MM.1S (cell line): ENCODE measurements at regions not wholly inside any gene's neighbourhood (a gene's known extent, or its start where the extent isn't known, plus 50 kb on each side); places are given as distances from the start of the nearest gene placed in this dataset.

ENCODE experiments used
- DNase-seq: peaks from one replicate; pipeline ENCODE4 v3.0.0-alpha.2; 2015
- H2AFZ ChIP-seq: fragments of 300-600 bp; sonication (generic); 2 replicates; pipeline ENCODE4 v1.6.0; 2016; ENCODE audit warnings: antibody characterized with exemption, low read length
- H3F3A ChIP-seq: fragments of 300-600 bp; sonication (generic); 2 replicates; pipeline ENCODE4 v1.6.1; 2016; ENCODE audit warnings: mild to moderate bottlenecking, antibody characterized with exemption, low read length, moderate library complexity, mixed read lengths; ENCODE audit not compliant: insufficient read depth
- H3K27ac ChIP-seq: fragments of 300-600 bp; sonication (generic); 2 replicates; pipeline ENCODE4 v1.5.1; 2016; ENCODE audit warnings: mild to moderate bottlenecking, low read length
- H3K27me3 ChIP-seq: fragments of 300-600 bp; sonication (generic); replicated peaks from 2 replicates; pipeline ENCODE4 v1.6.0; 2016; ENCODE audit warnings: low read length; ENCODE audit not compliant: insufficient read depth
- H3K36me3 ChIP-seq: fragments of 300-600 bp; sonication (generic); replicated peaks from 2 replicates; pipeline ENCODE4 v1.6.1; 2016; ENCODE audit warnings: mild to moderate bottlenecking, low read length, mixed read lengths; ENCODE audit not compliant: insufficient read depth
- H3K4me1 ChIP-seq: fragments of 300-600 bp; sonication (generic); 2 replicates; pipeline ENCODE4 v1.6.1; 2016; ENCODE audit warnings: low read length, mixed read lengths
- H3K4me2 ChIP-seq: fragments of 300-600 bp; sonication (generic); 2 replicates; pipeline ENCODE4 v1.6.0; 2016; ENCODE audit warnings: low read depth, low read length
- H3K4me3 ChIP-seq: fragments of 300-600 bp; sonication (generic); 2 replicates; pipeline ENCODE4 v1.5.1; 2016; ENCODE audit warnings: low read length, mixed read lengths
- H3K79me2 ChIP-seq: fragments of 300-600 bp; sonication (generic); 2 replicates; pipeline ENCODE4 v1.6.1; 2016; ENCODE audit warnings: mixed run types, low read length, mixed read lengths
- H3K9ac ChIP-seq: fragments of 300-600 bp; sonication (generic); 2 replicates; pipeline ENCODE4 v1.6.1; 2016; ENCODE audit warnings: low read length, mixed read lengths
- H3K9me2 ChIP-seq: fragments of 300-600 bp; sonication (generic); replicated peaks from 2 replicates; pipeline ENCODE4 v1.6.1; 2016; ENCODE audit warnings: mild to moderate bottlenecking, low read length, mixed read lengths; ENCODE audit not compliant: insufficient read depth
- H3K9me3 ChIP-seq: fragments of 300-600 bp; sonication (generic); replicated peaks from 2 replicates; pipeline ENCODE4 v1.6.1; 2016; ENCODE audit warnings: mild to moderate bottlenecking, low read length, mixed read lengths; ENCODE audit not compliant: insufficient read depth
- H4K20me1 ChIP-seq: fragments of 300-600 bp; sonication (generic); 2 replicates; pipeline ENCODE4 v1.6.1; 2016; ENCODE audit warnings: mild to moderate bottlenecking, low read length, moderate library complexity, mixed read lengths; ENCODE audit not compliant: insufficient read depth
- EZH2 ChIP-seq: fragments of 300-600 bp; sonication (generic); optimal IDR thresholded peaks from 2 replicates; pipeline ENCODE3; 2017; ENCODE audit warnings: low read depth, mild to moderate bottlenecking, antibody characterized with exemption, low read length, mixed read lengths
- EZH2phosphoT487 ChIP-seq: fragments of 300-600 bp; sonication (generic); IDR thresholded peaks from 2 replicates; pipeline ENCODE4 v1.6.1; 2018; ENCODE audit warnings: antibody characterized with exemption, low read length
- TF ChIP-seq, protein P1 (sequence below): fragments of 300-600 bp; sonication (generic); IDR thresholded peaks from 2 replicates; pipeline ENCODE4 v1.5.1; 2016; ENCODE audit warnings: antibody characterized with exemption, low read length, mixed read lengths

DNA sequence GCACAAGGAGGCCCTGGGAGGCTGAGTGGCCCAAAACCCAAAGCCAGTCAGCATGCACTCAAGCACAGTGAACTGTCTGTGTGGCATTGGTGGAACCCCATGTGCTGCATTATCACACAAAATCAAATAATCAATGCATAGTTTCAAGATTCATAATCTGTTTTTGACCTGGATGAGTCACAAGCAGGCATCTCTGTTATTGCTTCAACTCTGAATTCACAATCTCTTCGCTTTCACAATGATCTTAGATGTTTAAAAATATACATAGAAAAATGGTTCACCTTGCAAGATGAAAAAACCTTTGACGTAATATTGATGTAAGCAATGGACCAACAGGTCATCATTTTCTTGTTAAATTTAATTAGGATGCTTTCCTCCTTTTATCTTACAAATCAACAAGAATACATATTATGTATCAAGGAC, 455.4 kb downstream of the IRS2 start:
- no peaks in the 10 kb centered on the region for H3K4me1 ChIP-seq
- DNase-seq: no peak

DNA sequence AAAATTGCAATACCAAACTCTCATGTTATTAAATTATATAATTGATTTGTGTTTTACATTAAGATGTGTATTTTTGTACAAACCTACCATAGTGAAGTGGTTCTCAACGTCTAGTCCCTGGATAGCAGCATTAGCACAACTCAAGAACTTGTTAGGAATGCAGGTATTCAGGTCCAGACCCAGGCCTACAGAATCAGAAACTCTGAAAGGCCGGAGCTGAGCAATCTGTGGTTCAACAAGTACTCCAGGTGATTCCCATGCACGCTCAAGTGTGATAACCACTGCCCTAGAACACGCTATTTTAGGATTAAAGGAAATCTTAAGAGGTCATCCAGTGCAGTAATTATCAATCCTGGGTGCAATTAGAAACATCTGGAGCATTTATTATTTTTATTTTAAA, 456.3 kb downstream of the IRS2 start:
- H3K9ac ChIP-seq: no peak overlapping the region
- H3K9me2 ChIP-seq: no peaks in the 10 kb centered on the region
- H3K4me1 ChIP-seq: no peaks in the 10 kb centered on the region
- H3F3A ChIP-seq: peaks cover 5% of the 10 kb centered on the region; the same call in 1 of the 2 replicates
- DNase-seq: no peak
- TF ChIP-seq EZH2: no peak
- no peaks in the 10 kb centered on the region for H3K36me3 ChIP-seq
- H3K4me2 ChIP-seq: no peak overlapping the region
- no peaks in the 10 kb centered on the region for H4K20me1 ChIP-seq
- no peaks in the 10 kb centered on the region for H3K79me2 ChIP-seq
- no peak overlapping the region for H3K4me3 ChIP-seq
- H3K27me3 ChIP-seq: no peaks in the 10 kb centered on the region
- H3K9me3 ChIP-seq: no peaks in the 10 kb centered on the region
- no peak overlapping the region for H2AFZ ChIP-seq
- no peak overlapping the region for H3K27ac ChIP-seq

More for the DNA sequence above, 455.4 kb downstream of the IRS2 start:
- H3K9ac ChIP-seq: no peak overlapping the region
- no peaks in the 10 kb centered on the region for H3K9me2 ChIP-seq
- no peak overlapping the region for H2AFZ ChIP-seq
- H3K4me3 ChIP-seq: no peak overlapping the region
- H3K9me3 ChIP-seq: no peaks in the 10 kb centered on the region
- no peak overlapping the region for H3K4me2 ChIP-seq
- TF ChIP-seq EZH2 (no peak), EZH2phosphoT487 (no peak)
- no peaks in the 10 kb centered on the region for H4K20me1 ChIP-seq
- no peaks in the 10 kb centered on the region for H3K79me2 ChIP-seq
- no peaks in the 10 kb centered on the region for H3K36me3 ChIP-seq
- H3K27me3 ChIP-seq: no peaks in the 10 kb centered on the region
- H3F3A ChIP-seq: peaks cover 5% of the 10 kb centered on the region; the same call in 1 of the 2 replicates
- no peak overlapping the region for H3K27ac ChIP-seq

DNA sequence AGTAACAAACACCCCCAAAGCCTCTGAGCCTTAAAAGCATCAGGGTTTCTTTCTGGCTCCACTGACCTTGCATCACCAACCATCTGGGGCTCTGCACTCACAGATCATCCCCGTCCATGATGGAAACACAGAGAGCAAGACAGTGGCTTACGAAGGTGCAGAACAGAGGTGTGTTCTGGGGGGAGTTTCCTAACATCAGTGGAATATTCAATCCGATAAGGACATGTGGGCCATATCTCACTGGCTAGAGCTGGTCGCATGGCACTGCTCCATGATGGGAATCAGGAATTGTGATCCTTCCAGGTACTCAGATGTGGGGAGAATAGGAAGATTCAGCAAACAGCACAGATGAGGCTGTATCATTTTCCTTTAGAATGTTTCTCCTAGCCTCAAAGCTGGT, 457.2 kb downstream of the IRS2 start:
- no peaks in the 10 kb centered on the region for H3K79me2 ChIP-seq
- no peak overlapping the region for H3K4me2 ChIP-seq
- no peak overlapping the region for H3K4me3 ChIP-seq
- H3K27ac ChIP-seq: no peak overlapping the region
- no peak overlapping the region for H2AFZ ChIP-seq
- H3K27me3 ChIP-seq: no peaks in the 10 kb centered on the region
- H3F3A ChIP-seq: peaks cover 5% of the 10 kb centered on the region; the same call in 1 of the 2 replicates
- no peaks in the 10 kb centered on the region for H4K20me1 ChIP-seq
- DNase-seq: no peak
- TF ChIP-seq, protein P1, sequence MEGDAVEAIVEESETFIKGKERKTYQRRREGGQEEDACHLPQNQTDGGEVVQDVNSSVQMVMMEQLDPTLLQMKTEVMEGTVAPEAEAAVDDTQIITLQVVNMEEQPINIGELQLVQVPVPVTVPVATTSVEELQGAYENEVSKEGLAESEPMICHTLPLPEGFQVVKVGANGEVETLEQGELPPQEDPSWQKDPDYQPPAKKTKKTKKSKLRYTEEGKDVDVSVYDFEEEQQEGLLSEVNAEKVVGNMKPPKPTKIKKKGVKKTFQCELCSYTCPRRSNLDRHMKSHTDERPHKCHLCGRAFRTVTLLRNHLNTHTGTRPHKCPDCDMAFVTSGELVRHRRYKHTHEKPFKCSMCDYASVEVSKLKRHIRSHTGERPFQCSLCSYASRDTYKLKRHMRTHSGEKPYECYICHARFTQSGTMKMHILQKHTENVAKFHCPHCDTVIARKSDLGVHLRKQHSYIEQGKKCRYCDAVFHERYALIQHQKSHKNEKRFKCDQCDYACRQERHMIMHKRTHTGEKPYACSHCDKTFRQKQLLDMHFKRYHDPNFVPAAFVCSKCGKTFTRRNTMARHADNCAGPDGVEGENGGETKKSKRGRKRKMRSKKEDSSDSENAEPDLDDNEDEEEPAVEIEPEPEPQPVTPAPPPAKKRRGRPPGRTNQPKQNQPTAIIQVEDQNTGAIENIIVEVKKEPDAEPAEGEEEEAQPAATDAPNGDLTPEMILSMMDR: no peak
- no peak for TF ChIP-seq EZH2phosphoT487
- no peak for TF ChIP-seq EZH2
- H3K4me1 ChIP-seq: no peaks in the 10 kb centered on the region
- H3K9me3 ChIP-seq: no peaks in the 10 kb centered on the region
- no peak overlapping the region for H3K9ac ChIP-seq
- H3K9me2 ChIP-seq: no peaks in the 10 kb centered on the region
- no peaks in the 10 kb centered on the region for H3K36me3 ChIP-seq

DNA sequence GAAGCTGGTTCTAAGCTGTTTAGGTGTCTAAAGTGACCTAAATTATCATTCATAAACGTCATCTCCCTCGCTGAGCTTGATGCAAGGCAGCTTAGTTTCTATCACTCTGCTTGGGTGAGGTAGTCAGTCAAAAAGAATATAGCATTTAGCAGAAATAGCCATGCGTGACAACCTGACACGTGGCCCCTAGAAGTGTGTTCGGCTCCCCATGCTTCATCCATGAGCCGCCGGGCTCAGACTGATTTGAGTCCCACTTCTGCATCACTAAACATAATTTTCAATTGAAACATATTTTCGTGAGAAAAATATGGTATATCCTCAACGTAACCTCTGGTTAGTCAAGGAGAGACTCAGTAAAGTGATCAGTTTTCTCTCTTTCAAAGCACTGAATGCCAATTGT, 459.8 kb downstream of the IRS2 start:
- no peak for DNase-seq
- H3F3A ChIP-seq: no peaks in the 10 kb centered on the region
- no peak overlapping the region for H2AFZ ChIP-seq

More for the DNA sequence above, 459.8 kb downstream of the IRS2 start:
- H3K27ac ChIP-seq: no peak overlapping the region
- H4K20me1 ChIP-seq: no peaks in the 10 kb centered on the region
- no peaks in the 10 kb centered on the region for H3K79me2 ChIP-seq
- no peaks in the 10 kb centered on the region for H3K27me3 ChIP-seq
- H3K4me2 ChIP-seq: no peak overlapping the region
- H3K4me1 ChIP-seq: no peaks in the 10 kb centered on the region
- TF ChIP-seq, protein P1: no peak
- no peak for TF ChIP-seq EZH2phosphoT487
- TF ChIP-seq EZH2: no peak
- H3K9ac ChIP-seq: no peak overlapping the region
- H3K9me3 ChIP-seq: no peaks in the 10 kb centered on the region
- no peak overlapping the region for H3K4me3 ChIP-seq
- H3K36me3 ChIP-seq: no peaks in the 10 kb centered on the region
- no peaks in the 10 kb centered on the region for H3K9me2 ChIP-seq
